OCI-LY7 (cell line): ENCODE measurements at regions not wholly inside any gene's neighbourhood (a gene's known extent, or its start where the extent isn't known, plus 50 kb on each side); places are given as distances from the start of the nearest gene placed in this dataset.
"Not testable (repeated sequence)": the region's sequence is repeated elsewhere in the genome, so short reads cannot be mapped to it uniquely, and the experiment has no call there.

Experiments used
- CTCF ChIP-seq: fragments of 200-600 bp; sonication (generic); conservative IDR thresholded peaks from 2 replicates; pipeline ENCODE4 v1.5.1; 2014; ENCODE audit warnings: mild to moderate bottlenecking, antibody characterized with exemption, low read length, moderate library complexity, mixed read lengths
- EZH2phosphoT487 ChIP-seq: fragments of 200-600 bp; sonication (generic); IDR thresholded peaks from 2 replicates; pipeline ENCODE4 v1.6.1; 2018; ENCODE audit warnings: low read depth, borderline replicate concordance, mild to moderate bottlenecking, mixed run types, antibody characterized with exemption, low read length, moderate library complexity, mixed read lengths

- not testable (repeated sequence) for TF ChIP-seq CTCF, EZH2phosphoT487
Observed at GRCh38 chr6:60919652-60920051, 1366.4 kb downstream of the KHDRBS2 start.
